ENCODE measurements at regions not wholly inside any gene's neighbourhood (a gene's known extent, or its start where the extent isn't known, plus 50 kb on each side); places are given as distances from the start of the nearest gene placed in this dataset.

GRCh38 chr7:136210664-136211063 is 233.5 kb upstream of the MTPN start:
- ChIA-PET POLR2A (ENCODE audit: unreplicated experiment) (no interaction called here), CTCF (no interaction called here)
- no peak for DNase-seq
- Histone ChIP-seq H2AFZ (no peak overlapping the region), H3K4me3 (no peak overlapping the region), H3K79me2 (ENCODE audit: low read depth) (no peaks in the 10 kb centered on the region), H3K4me1 (replicated peaks; ENCODE audit: insufficient read depth) (no peaks in the 10 kb centered on the region), H3K27me3 (ENCODE audit: insufficient read depth, low read depth) (no peaks in the 10 kb centered on the region), H3K27ac (no peak overlapping the region), H3K4me2 (no peak overlapping the region), H3K9me3 (ENCODE audit: insufficient read depth, low read depth) (no peaks in the 10 kb centered on the region; the same call in 1 of the 2 replicates), H3K36me3 (ENCODE audit: low read depth) (no peaks in the 10 kb centered on the region), H4K20me1 (ENCODE audit: insufficient read depth) (no peaks in the 10 kb centered on the region), H3F3A (ENCODE audit: insufficient read depth, low read depth) (no peaks in the 10 kb centered on the region), H3K9me2 (ENCODE audit: insufficient read depth) (no peaks in the 10 kb centered on the region)
- no peak for TF ChIP-seq CTCF (conservative IDR thresholded peaks at IDR 0.05)
- intact Hi-C loops (cut with micrococcal nuclease; ENCODE audit: unreplicated experiment) = no loop called here
- BruUV-seq (replicated peaks) = no TSS peak

GRCh38 chr7:136210079-136210478 is 232.9 kb upstream of the MTPN start:
- CTCF ChIA-PET = no interaction called here
- Histone ChIP-seq H3K36me3 (ENCODE audit: low read depth) (no peaks in the 10 kb centered on the region), H3K4me3 (no peak overlapping the region), H3K27ac (no peak overlapping the region), H3K4me1 (replicated peaks; ENCODE audit: insufficient read depth) (no peaks in the 10 kb centered on the region), H3K4me2 (no peak overlapping the region), H3K27me3 (ENCODE audit: insufficient read depth, low read depth) (no peaks in the 10 kb centered on the region), H3K9me3 (ENCODE audit: insufficient read depth, low read depth) (no peaks in the 10 kb centered on the region; the same call in 1 of the 2 replicates), H4K20me1 (ENCODE audit: insufficient read depth) (no peaks in the 10 kb centered on the region), H3K9me2 (ENCODE audit: insufficient read depth) (no peaks in the 10 kb centered on the region), H3F3A (ENCODE audit: insufficient read depth, low read depth) (no peaks in the 10 kb centered on the region), H3K79me2 (ENCODE audit: low read depth) (no peaks in the 10 kb centered on the region), H2AFZ (no peak overlapping the region)
- POLR2A ChIA-PET (ENCODE audit: unreplicated experiment) = no interaction called here
- intact Hi-C loops (cut with micrococcal nuclease; ENCODE audit: unreplicated experiment) = no loop called here
- TF ChIP-seq CTCF (conservative IDR thresholded peaks at IDR 0.05) (no peak), EZH2 (IDR thresholded peaks at IDR 0.05; ENCODE audit: low read depth) (no peak)
- DNase-seq = no peak
- BruUV-seq (replicated peaks) = no TSS peak

GRCh38 chr7:136205956-136206355 is 228.8 kb upstream of the MTPN start:
- Histone ChIP-seq H3K79me2 (ENCODE audit: low read depth) (no peaks in the 10 kb centered on the region), H3F3A (ENCODE audit: insufficient read depth, low read depth) (no peaks in the 10 kb centered on the region), H3K36me3 (ENCODE audit: low read depth) (no peaks in the 10 kb centered on the region), H3K9me3 (ENCODE audit: insufficient read depth, low read depth) (no peaks in the 10 kb centered on the region; the same call in 1 of the 2 replicates), H3K4me2 (no peak overlapping the region), H3K27me3 (ENCODE audit: insufficient read depth, low read depth) (no peaks in the 10 kb centered on the region), H3K4me1 (replicated peaks; ENCODE audit: insufficient read depth) (no peaks in the 10 kb centered on the region), H3K9me2 (ENCODE audit: insufficient read depth) (no peaks in the 10 kb centered on the region), H3K4me3 (no peak overlapping the region), H4K20me1 (ENCODE audit: insufficient read depth) (no peaks in the 10 kb centered on the region), H2AFZ (no peak overlapping the region), H3K27ac (no peak overlapping the region)
- no TSS peak for BruUV-seq (replicated peaks)
- intact Hi-C loops (cut with micrococcal nuclease; ENCODE audit: unreplicated experiment) = no loop called here
- TF ChIP-seq EZH2 (IDR thresholded peaks at IDR 0.05; ENCODE audit: low read depth) = no peak
- no peak for TF ChIP-seq CTCF (conservative IDR thresholded peaks at IDR 0.05)
- POLR2A ChIA-PET (ENCODE audit: unreplicated experiment) = no interaction called here
- DNase-seq = no peak
- CTCF ChIA-PET = no interaction called here

All from PC-9 (cell line).